ENCODE measurements at regions not wholly inside any gene's neighbourhood (a gene's known extent, or its start where the extent isn't known, plus 50 kb on each side); places are given as distances from the start of the nearest gene placed in this dataset.

GRCh38 chr9:88691091-88691490 is 156.1 kb downstream of the NXNL2 start:
- in situ Hi-C loops (cut with HindIII; ENCODE audit: low sequenced_read_pairs): no loop called here

DNA sequence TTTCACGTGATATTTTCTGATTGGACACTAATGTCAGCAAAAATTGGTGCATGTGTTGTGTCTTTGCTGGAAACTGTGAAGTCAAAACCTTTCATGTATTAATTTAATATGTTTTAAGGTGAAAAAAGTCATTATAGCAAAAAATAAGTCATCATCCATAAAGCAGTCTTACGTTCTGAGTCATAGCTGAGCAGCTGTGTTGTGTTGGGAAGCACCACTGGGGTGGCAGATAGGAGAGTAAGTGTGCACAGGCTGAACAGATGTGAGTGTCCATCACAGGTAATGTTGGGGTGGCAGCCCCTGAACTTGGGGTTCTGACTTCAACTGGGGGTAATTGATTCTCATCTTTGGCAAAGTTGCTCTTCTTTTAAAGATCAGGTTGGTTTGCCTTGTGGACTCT is 156.8 kb downstream of the NXNL2 start:
- in situ Hi-C loops (cut with HindIII; ENCODE audit: low sequenced_read_pairs): no loop called here

- in situ Hi-C loops (cut with HindIII; ENCODE audit: low sequenced_read_pairs): no loop called here
These were observed 157.8 kb downstream of the NXNL2 start for GRCh38 chr9:88692827-88693226.

DNA sequence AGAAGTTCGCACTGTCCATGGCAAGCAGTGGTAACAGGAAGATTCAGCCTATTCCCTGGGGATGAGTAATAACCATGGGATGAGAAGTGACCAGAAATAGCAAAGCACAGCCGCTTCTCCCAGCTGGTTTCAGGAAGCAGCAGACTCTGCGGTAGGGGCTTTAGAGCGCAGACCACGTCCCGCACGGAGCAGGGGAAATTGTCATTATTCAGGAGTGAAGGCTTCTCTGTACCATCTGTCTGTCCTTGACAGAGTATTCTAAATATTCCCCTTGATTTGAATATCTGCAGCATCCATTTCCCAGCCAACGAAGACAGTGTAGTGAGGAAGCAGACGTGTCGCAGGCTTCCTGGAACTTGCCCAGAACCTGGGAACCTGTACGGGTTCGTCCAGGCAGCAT is 159.6 kb downstream of the NXNL2 start:
- in situ Hi-C loops (cut with HindIII; ENCODE audit: low sequenced_read_pairs): no loop called here

- in situ Hi-C loops (cut with HindIII; ENCODE audit: low sequenced_read_pairs): no loop called here
These were observed 161.5 kb downstream of the NXNL2 start for GRCh38 chr9:88696501-88696900.

- in situ Hi-C loops (cut with HindIII; ENCODE audit: low sequenced_read_pairs): no loop called here
These were observed 162.9 kb downstream of the NXNL2 start for GRCh38 chr9:88697764-88698432.

GRCh38 chr9:88702985-88703384 is 168.0 kb downstream of the NXNL2 start:
- in situ Hi-C loops (cut with HindIII; ENCODE audit: low sequenced_read_pairs): loop anchor here (5.0 kb wide), 3 partner anchors 41 to 104 kb away; no protein-coding TSS in a partner anchor

DNA sequence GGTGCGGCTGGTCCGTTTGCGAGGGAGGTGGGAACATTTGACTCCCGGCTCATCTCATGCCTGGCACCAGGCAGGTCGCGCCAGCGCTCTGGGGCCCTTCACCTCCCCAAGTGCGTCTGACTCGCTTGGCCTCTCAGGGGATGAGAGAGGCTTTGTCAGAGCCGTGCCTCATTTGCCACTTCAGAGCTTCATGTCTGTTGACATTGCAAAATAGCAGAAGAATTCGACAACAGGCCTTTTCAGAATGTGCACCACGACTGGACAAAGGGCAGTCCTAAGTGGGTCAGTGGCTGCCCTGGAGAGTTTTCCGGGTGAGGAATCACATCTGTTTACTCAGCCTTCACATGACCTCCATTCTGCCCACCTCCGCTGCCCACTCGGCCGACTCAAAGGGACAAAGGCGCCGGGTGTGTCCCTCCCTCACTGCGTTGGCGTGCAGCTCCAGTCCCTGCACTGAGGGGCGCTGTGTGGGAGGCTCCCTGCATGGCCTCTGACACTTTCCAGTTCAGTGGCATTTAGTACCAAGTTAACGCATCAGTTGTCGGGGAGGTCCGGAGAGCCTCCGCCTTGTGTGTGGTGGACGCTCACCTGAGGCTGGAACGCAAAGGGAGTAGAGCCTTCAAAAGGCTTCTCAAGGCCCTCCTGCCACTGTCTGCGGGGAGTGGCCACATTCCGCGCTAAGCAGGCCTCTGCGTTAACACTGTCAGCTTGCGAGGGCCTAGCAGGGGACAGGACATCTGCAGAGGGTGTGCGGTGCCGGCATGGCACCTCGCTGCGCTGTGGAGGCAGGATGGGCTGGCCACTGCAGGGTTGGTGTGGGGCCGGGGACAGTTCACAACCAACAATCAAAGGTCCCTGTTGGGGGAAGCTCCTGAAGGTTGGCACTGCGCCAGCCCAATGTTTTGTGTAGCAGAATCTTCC is 171.5 kb downstream of the NXNL2 start:
- in situ Hi-C loops (cut with HindIII; ENCODE audit: low sequenced_read_pairs): no loop called here

DNA sequence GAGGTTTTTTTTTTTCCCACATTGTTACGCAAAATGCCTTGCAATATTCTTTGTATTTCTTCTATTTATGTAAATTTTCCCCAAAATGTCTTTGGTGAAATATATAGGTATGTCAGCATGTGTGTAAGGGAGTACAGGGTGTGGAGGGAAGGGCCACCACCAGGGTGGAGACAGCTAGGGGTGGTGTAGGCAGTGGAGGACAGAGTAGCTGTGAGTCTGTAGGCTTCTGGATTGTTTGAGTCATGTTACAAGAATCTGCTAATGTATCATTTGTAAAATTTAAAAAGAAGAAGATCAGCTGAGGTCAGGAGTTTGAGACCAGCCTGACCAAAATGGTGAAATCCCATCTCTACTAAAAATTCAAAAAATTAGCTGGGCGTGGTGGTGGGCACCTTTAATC is 175.5 kb downstream of the NXNL2 start:
- in situ Hi-C loops (cut with HindIII; ENCODE audit: low sequenced_read_pairs): no loop called here

GRCh38 chr9:88711719-88712118 is 176.7 kb downstream of the NXNL2 start:
- in situ Hi-C loops (cut with HindIII; ENCODE audit: low sequenced_read_pairs): no loop called here

GRCh38 chr9:88712484-88712883 is 177.5 kb downstream of the NXNL2 start:
- in situ Hi-C loops (cut with HindIII; ENCODE audit: low sequenced_read_pairs): no loop called here

- in situ Hi-C loops (cut with HindIII; ENCODE audit: low sequenced_read_pairs): no loop called here
These were observed 178.0 kb downstream of the NXNL2 start for GRCh38 chr9:88713010-88713409.

- in situ Hi-C loops (cut with HindIII; ENCODE audit: low sequenced_read_pairs): no loop called here
These were observed 181.8 kb downstream of the NXNL2 start for GRCh38 chr9:88716596-88717290.

DNA sequence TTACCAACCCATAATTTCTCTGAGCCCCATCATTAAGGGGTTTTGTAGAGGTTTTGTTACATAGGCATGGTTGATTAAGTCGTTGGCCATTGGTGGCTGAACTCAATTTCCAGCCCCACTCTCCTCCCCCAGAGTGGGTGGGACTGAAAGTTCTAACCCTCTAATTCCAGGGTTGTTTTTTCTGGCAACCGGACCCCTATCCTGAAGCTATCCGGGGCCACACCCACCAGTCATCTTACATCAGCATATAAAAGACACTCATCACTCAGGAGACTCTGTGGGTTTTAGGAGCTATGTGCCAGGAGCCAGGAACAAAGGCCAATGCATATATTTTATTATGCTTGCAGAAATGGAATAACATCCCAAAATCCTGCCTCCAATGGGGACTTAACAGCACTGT is 186.0 kb downstream of the NXNL2 start:
- in situ Hi-C loops (cut with HindIII; ENCODE audit: low sequenced_read_pairs): no loop called here

DNA sequence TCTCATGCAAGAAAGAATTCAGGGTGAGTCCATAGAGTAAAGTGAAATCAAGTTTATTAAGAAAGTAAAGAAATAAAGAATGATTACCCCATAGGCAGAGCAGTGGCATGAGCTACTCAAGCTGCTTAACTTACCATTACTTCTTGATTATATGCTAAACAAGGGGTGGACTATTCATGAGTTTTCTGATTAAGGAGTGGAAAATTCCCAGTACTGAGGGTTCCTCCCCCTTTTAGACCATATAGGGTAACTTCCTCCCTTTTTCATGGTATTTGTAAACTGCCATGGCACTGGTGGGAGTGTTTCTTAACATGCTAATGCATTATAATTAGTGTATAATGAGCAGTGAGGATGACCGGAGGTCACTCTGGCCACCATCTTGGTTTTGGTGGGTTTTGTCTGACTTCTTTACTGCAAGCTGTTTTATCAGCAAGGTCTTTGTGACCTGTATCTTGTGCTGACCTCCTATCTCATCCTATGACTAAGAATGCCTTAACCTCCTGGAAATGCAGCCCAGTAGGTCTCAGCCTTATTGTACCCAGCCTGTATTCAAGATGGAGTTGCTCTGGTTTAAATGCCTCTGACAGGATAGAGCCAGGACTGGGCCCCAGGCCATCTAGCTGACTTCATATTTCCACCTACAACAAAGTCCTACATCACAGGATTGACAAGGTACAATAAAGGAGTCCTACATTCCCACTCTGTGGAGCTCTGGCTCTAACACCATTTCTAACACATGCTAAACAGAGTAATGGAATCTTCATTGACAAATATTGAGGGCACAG is 186.7 kb downstream of the NXNL2 start:
- in situ Hi-C loops (cut with HindIII; ENCODE audit: low sequenced_read_pairs): no loop called here

DNA sequence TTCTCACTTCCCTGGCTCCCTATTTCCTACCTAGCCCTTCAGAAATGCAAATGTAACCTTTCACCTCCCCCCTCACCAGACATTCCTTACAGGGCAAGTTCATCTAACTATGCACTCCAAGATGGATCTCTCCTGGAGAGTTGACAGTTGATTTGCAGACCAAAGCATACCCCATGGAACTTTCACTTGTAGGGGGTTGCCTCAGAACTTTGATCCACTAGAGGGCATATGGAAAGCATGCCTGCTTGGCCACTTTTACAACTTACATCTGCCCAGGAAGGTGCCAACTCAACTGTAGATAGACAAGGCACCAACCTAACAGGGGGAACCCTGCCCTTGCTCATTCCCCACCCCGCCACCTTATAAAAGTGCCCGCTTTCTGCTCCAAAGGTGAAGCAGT is 187.8 kb downstream of the NXNL2 start:
- in situ Hi-C loops (cut with HindIII; ENCODE audit: low sequenced_read_pairs): no loop called here

- in situ Hi-C loops (cut with HindIII; ENCODE audit: low sequenced_read_pairs): no loop called here
These were observed 188.8 kb downstream of the NXNL2 start for GRCh38 chr9:88723751-88724150.

GRCh38 chr9:88724331-88724730 is 189.4 kb downstream of the NXNL2 start:
- in situ Hi-C loops (cut with HindIII; ENCODE audit: low sequenced_read_pairs): no loop called here

DNA sequence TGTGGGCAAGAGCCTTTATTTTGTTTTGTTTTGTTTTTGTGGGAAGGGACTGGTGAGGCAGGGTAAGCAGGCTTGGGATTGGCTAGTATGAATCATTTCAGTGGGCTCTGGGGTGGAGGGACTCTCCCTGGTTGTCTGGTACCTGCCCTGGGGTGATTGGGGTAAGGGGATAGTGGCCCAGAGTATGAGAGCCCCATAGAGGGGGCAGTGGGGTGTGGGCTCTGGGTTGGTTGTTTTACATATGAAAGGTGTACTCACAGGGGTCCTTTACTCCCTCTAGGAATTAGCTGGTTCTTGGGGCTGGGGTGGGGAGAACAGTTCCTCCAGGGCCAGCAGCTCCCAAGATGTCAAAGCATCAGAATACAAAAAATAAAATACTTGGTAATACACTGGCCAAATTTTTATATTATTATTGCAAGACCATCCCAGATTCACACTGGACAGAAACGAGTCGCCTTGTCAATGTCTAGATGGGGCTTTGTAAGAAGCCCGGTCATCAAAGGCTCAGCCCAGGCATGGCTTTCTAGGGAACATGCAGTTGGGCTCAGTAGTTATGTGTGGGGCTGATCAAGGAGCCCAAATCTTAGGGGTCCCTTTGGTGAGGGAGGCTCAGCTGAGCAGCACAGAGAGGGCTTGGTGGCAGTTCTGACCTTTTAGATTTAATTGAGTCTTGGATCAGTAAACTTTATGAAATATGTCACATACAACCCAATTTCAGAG is 190.5 kb downstream of the NXNL2 start:
- in situ Hi-C loops (cut with HindIII; ENCODE audit: low sequenced_read_pairs): no loop called here

DNA sequence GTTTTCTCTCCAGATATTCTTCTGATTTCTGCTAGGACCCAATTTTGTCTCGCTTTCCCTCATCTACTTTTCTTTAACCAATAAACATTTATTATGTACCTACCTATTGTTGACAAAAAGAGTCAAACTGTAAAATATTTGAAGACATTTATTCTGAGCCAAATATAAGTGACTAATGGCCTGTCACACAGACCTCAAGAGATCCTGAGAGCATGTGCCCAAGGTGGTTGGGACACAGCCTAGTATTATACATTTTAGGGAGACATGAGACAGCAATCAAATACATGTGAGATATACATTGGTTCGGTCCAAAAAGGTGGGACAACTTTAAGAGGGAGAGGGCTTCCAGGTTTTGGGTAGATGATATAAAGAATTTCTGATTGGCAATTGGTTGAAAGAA is 191.8 kb downstream of the NXNL2 start:
- in situ Hi-C loops (cut with HindIII; ENCODE audit: low sequenced_read_pairs): no loop called here
